Dendritic cell treated with granulocyte-macrophage colony-stimulating factor and Interleukin-4, amounts not matched to agents 40 ng/mL and 50 ng/mL, for 4 days (primary cell): ENCODE measurements at regions not wholly inside any gene's neighbourhood (a gene's known extent, or its start where the extent isn't known, plus 50 kb on each side); places are given as distances from the start of the nearest gene placed in this dataset.
A peak's percentile ranks its signal among the peaks of the same experiment; 100 is the strongest.
"Not testable (repeated sequence)": the region's sequence is repeated elsewhere in the genome, so short reads cannot be mapped to it uniquely, and the experiment has no call there.

Experiments
- H3K27ac Mint-ChIP-seq: one replicate; pipeline ENCODE4 v1.8.0; 2022; ENCODE audit warnings: mild to moderate bottlenecking, mixed read lengths
- H3K27me3 Mint-ChIP-seq: one replicate; pipeline ENCODE4 v1.8.0; 2022; ENCODE audit warnings: mild to moderate bottlenecking, mixed read lengths
- H3K36me3 Mint-ChIP-seq: one replicate; pipeline ENCODE4 v1.8.0; 2022; ENCODE audit warnings: low read depth, mixed read lengths
- H3K4me1 Mint-ChIP-seq: one replicate; pipeline ENCODE4 v1.8.0; 2022; ENCODE audit warnings: low read depth, mixed read lengths
- H3K4me3 Mint-ChIP-seq: one replicate; pipeline ENCODE4 v1.8.0; 2022; ENCODE audit warnings: mild to moderate bottlenecking, moderate library complexity, mixed read lengths
- H3K9me3 Mint-ChIP-seq: one replicate; pipeline ENCODE4 v1.8.0; 2022; ENCODE audit warnings: mixed read lengths
- intact Hi-C: fragments of 100-400 bp; cut with micrococcal nuclease; formaldehyde crosslinking; loops from one replicate; pipeline ENCODE4 v1.15.0; 2022

- H3K4me3 Mint-ChIP-seq, H3K9me3 Mint-ChIP-seq, H3K27me3 Mint-ChIP-seq, intact Hi-C loops, H3K27ac Mint-ChIP-seq, H3K4me1 Mint-ChIP-seq, H3K36me3 Mint-ChIP-seq: not testable (repeated sequence)
These were observed 115.0 kb upstream of the VOPP1 start for GRCh38 chr7:55687252-55687651.

- H3K9me3 Mint-ChIP-seq, H3K27ac Mint-ChIP-seq, H3K36me3 Mint-ChIP-seq, intact Hi-C loops, H3K4me3 Mint-ChIP-seq, H3K27me3 Mint-ChIP-seq, H3K4me1 Mint-ChIP-seq: not testable (repeated sequence)
These were observed 114.5 kb upstream of the VOPP1 start for GRCh38 chr7:55686771-55687170.

GRCh38 chr7:55683501-55683900 lies 111.2 kb upstream of the VOPP1 start:
- H3K27ac Mint-ChIP-seq, H3K27me3 Mint-ChIP-seq, intact Hi-C loops, H3K9me3 Mint-ChIP-seq, H3K4me3 Mint-ChIP-seq, H3K4me1 Mint-ChIP-seq, H3K36me3 Mint-ChIP-seq: not testable (repeated sequence)

GRCh38 chr7:55675589-55675988 lies 103.3 kb upstream of the VOPP1 start:
- intact Hi-C loops: not testable (repeated sequence)

GRCh38 chr7:55673525-55673924 lies 101.2 kb upstream of the VOPP1 start:
- H3K4me3 Mint-ChIP-seq, H3K27me3 Mint-ChIP-seq, H3K36me3 Mint-ChIP-seq, H3K9me3 Mint-ChIP-seq, intact Hi-C loops: not testable (repeated sequence)
- Mint-ChIP-seq H3K4me1 (peaks cover 11% of the 10 kb centered on the region), H3K27ac (peak overlapping the region; percentile 14)

More at GRCh38 chr7:55675589-55675988, 103.3 kb upstream of the VOPP1 start:
- peaks cover 11% of the 10 kb centered on the region for H3K4me1 Mint-ChIP-seq
- H3K4me3 Mint-ChIP-seq, H3K36me3 Mint-ChIP-seq, H3K27ac Mint-ChIP-seq, H3K9me3 Mint-ChIP-seq, H3K27me3 Mint-ChIP-seq: not testable (repeated sequence)

- H3K27ac Mint-ChIP-seq, intact Hi-C loops, H3K27me3 Mint-ChIP-seq, H3K36me3 Mint-ChIP-seq, H3K4me3 Mint-ChIP-seq, H3K9me3 Mint-ChIP-seq: not testable (repeated sequence)
- H3K4me1 Mint-ChIP-seq: peaks cover 11% of the 10 kb centered on the region
These were observed 99.8 kb upstream of the VOPP1 start for GRCh38 chr7:55672084-55672483.

GRCh38 chr7:55657654-55658053 lies 85.4 kb upstream of the VOPP1 start:
- H3K4me1 Mint-ChIP-seq: no peaks in the 10 kb centered on the region
- no peak overlapping the region for H3K4me3 Mint-ChIP-seq
- no peaks in the 10 kb centered on the region for H3K36me3 Mint-ChIP-seq
- intact Hi-C loops: no loop called here
- no peaks in the 10 kb centered on the region for H3K9me3 Mint-ChIP-seq
- H3K27ac Mint-ChIP-seq: no peak overlapping the region
- H3K27me3 Mint-ChIP-seq: no peaks in the 10 kb centered on the region

GRCh38 chr7:55651057-55651456 lies 78.8 kb upstream of the VOPP1 start:
- Mint-ChIP-seq H3K36me3 (no peaks in the 10 kb centered on the region), H3K4me1 (no peaks in the 10 kb centered on the region), H3K9me3 (no peaks in the 10 kb centered on the region), H3K27ac (no peak overlapping the region), H3K4me3 (no peak overlapping the region), H3K27me3 (no peaks in the 10 kb centered on the region)
- intact Hi-C loops: no loop called here

- H3K4me1 Mint-ChIP-seq: no peaks in the 10 kb centered on the region
- intact Hi-C loops: no loop called here
- H3K9me3 Mint-ChIP-seq: no peaks in the 10 kb centered on the region
- no peaks in the 10 kb centered on the region for H3K36me3 Mint-ChIP-seq
- no peaks in the 10 kb centered on the region for H3K27me3 Mint-ChIP-seq
- H3K4me3 Mint-ChIP-seq: no peak overlapping the region
- no peak overlapping the region for H3K27ac Mint-ChIP-seq
These were observed 76.9 kb upstream of the VOPP1 start for GRCh38 chr7:55649238-55649637.

- peaks cover 5% of the 10 kb centered on the region for H3K9me3 Mint-ChIP-seq
- no peaks in the 10 kb centered on the region for H3K36me3 Mint-ChIP-seq
- intact Hi-C loops: no loop called here
- H3K4me3 Mint-ChIP-seq: no peak overlapping the region
- peaks cover 2% of the 10 kb centered on the region for H3K27me3 Mint-ChIP-seq
- no peak overlapping the region for H3K27ac Mint-ChIP-seq
- no peaks in the 10 kb centered on the region for H3K4me1 Mint-ChIP-seq
These were observed 72.3 kb upstream of the VOPP1 start for GRCh38 chr7:55644567-55644966.

GRCh38 chr7:55642266-55642665 lies 70.0 kb upstream of the VOPP1 start:
- H3K36me3 Mint-ChIP-seq: no peaks in the 10 kb centered on the region
- intact Hi-C loops: no loop called here
- no peak overlapping the region for H3K27ac Mint-ChIP-seq
- H3K9me3 Mint-ChIP-seq: peaks cover 8% of the 10 kb centered on the region
- no peak overlapping the region for H3K4me3 Mint-ChIP-seq
- no peaks in the 10 kb centered on the region for H3K4me1 Mint-ChIP-seq
- H3K27me3 Mint-ChIP-seq: peaks cover 2% of the 10 kb centered on the region

GRCh38 chr7:55641811-55642210 lies 69.5 kb upstream of the VOPP1 start:
- intact Hi-C loops: loop anchor here (1.0 to 2.0 kb wide), 2 partner anchors 322 to 433 kb away; partner anchors contain the start of gene NIPSNAP2
- no peaks in the 10 kb centered on the region for H3K4me1 Mint-ChIP-seq
- no peak overlapping the region for H3K27ac Mint-ChIP-seq
- no peak overlapping the region for H3K4me3 Mint-ChIP-seq
- H3K36me3 Mint-ChIP-seq: no peaks in the 10 kb centered on the region
- peaks cover 8% of the 10 kb centered on the region for H3K9me3 Mint-ChIP-seq
- H3K27me3 Mint-ChIP-seq: peaks cover 2% of the 10 kb centered on the region

GRCh38 chr7:55641273-55641691 lies 69.0 kb upstream of the VOPP1 start:
- Mint-ChIP-seq H3K4me3 (no peak overlapping the region), H3K36me3 (no peaks in the 10 kb centered on the region), H3K9me3 (peaks cover 8% of the 10 kb centered on the region), H3K27me3 (peaks cover 2% of the 10 kb centered on the region), H3K27ac (no peak overlapping the region), H3K4me1 (no peaks in the 10 kb centered on the region)
- intact Hi-C loops: loop anchor here (1.0 to 2.0 kb wide), 2 partner anchors 323 to 434 kb away; partner anchors contain the start of gene NIPSNAP2

GRCh38 chr7:55639640-55640039 lies 67.3 kb upstream of the VOPP1 start:
- H3K9me3 Mint-ChIP-seq: peaks cover 8% of the 10 kb centered on the region
- H3K4me3 Mint-ChIP-seq: no peak overlapping the region
- H3K36me3 Mint-ChIP-seq: no peaks in the 10 kb centered on the region
- no peaks in the 10 kb centered on the region for H3K4me1 Mint-ChIP-seq
- intact Hi-C loops: loop anchor here (2.0 kb wide), 1 partner anchor 435 kb away; no protein-coding TSS in a partner anchor
- H3K27ac Mint-ChIP-seq: no peak overlapping the region
- peaks cover 2% of the 10 kb centered on the region for H3K27me3 Mint-ChIP-seq

- Mint-ChIP-seq H3K27ac (no peak overlapping the region), H3K4me3 (no peak overlapping the region), H3K9me3 (peaks cover 5% of the 10 kb centered on the region), H3K36me3 (no peaks in the 10 kb centered on the region), H3K4me1 (no peaks in the 10 kb centered on the region), H3K27me3 (peaks cover 5% of the 10 kb centered on the region)
- intact Hi-C loops: no loop called here
These were observed 56.9 kb upstream of the VOPP1 start for GRCh38 chr7:55629051-55629677.
